OCI-LY7 (cell line): ENCODE measurements at regions not wholly inside any gene's neighbourhood (a gene's known extent, or its start where the extent isn't known, plus 50 kb on each side); places are given as distances from the start of the nearest gene placed in this dataset.

Experiments used
- EZH2phosphoT487 ChIP-seq: fragments of 200-600 bp; sonication (generic); IDR thresholded peaks from 2 replicates; pipeline ENCODE4 v1.6.1; 2018; ENCODE audit warnings: low read depth, borderline replicate concordance, mild to moderate bottlenecking, mixed run types, antibody characterized with exemption, low read length, moderate library complexity, mixed read lengths
- TF ChIP-seq, protein P1 (sequence below): fragments of 200-600 bp; sonication (generic); conservative IDR thresholded peaks from 2 replicates; pipeline ENCODE4 v1.5.1; 2014; ENCODE audit warnings: mild to moderate bottlenecking, antibody characterized with exemption, low read length, moderate library complexity, mixed read lengths

GRCh38 chr7:54879776-54880175 is 120.8 kb upstream of the SEC61G start:
- TF ChIP-seq, protein P1, sequence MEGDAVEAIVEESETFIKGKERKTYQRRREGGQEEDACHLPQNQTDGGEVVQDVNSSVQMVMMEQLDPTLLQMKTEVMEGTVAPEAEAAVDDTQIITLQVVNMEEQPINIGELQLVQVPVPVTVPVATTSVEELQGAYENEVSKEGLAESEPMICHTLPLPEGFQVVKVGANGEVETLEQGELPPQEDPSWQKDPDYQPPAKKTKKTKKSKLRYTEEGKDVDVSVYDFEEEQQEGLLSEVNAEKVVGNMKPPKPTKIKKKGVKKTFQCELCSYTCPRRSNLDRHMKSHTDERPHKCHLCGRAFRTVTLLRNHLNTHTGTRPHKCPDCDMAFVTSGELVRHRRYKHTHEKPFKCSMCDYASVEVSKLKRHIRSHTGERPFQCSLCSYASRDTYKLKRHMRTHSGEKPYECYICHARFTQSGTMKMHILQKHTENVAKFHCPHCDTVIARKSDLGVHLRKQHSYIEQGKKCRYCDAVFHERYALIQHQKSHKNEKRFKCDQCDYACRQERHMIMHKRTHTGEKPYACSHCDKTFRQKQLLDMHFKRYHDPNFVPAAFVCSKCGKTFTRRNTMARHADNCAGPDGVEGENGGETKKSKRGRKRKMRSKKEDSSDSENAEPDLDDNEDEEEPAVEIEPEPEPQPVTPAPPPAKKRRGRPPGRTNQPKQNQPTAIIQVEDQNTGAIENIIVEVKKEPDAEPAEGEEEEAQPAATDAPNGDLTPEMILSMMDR = no peak
- TF ChIP-seq EZH2phosphoT487 = no peak
